IMR-90 (cell line): ENCODE measurements at regions not wholly inside any gene's neighbourhood (a gene's known extent, or its start where the extent isn't known, plus 50 kb on each side); places are given as distances from the start of the nearest gene placed in this dataset.
A peak's percentile ranks its signal among the peaks of the same experiment; 100 is the strongest.

Experiments
- ATAC-seq: fragments of 200-7000 bp; cut with Tn5 transposase; 2 replicates; pipeline ENCODE4 v1.9.1; 2020; ENCODE audit warnings: low read depth, mild to moderate bottlenecking, moderate library complexity
- BruUV-seq: library from RNA; stranded (reverse); fragments of 400-500 nt; replicated peaks from 2 replicates; lab custom pipeline; 2021; lab: Mats Ljungman, UMichigan
- CTCF ChIA-PET: fragments of 300-600 bp; formaldehyde crosslinking; extraction: SDS; loops from one replicate; lab custom pipeline; 2021; ENCODE audit warnings: antibody characterized with exemption; lab: Yijun Ruan, JAX
- POLR2A ChIA-PET: fragments of 300-600 bp; sonication (Branson Sonifier 250); formaldehyde crosslinking; loops from one replicate; lab custom pipeline; 2022; ENCODE audit warnings: antibody characterized with exemption; ENCODE audit not compliant: unreplicated experiment; lab: Charles Lee
- DNase-seq: peaks from one replicate; pipeline ENCODE4 v3.0.0; 2013
- H2AFZ ChIP-seq: replicated peaks from 2 replicates; pipeline ENCODE3; 2013; ENCODE audit warnings: low read length, mild to moderate bottlenecking; ENCODE audit not compliant: poor library complexity
- H2AK5ac ChIP-seq: 2 replicates; pipeline ENCODE4 v1.6.1; 2013; ENCODE audit warnings: low read depth, low read length, inconsistent platforms
- H2AK9ac ChIP-seq: replicated peaks from 2 replicates; pipeline ENCODE3; 2013; ENCODE audit warnings: mild to moderate bottlenecking, low read depth, low read length, moderate library complexity; ENCODE audit not compliant: poor library complexity
- H2BK120ac ChIP-seq: 2 replicates; pipeline ENCODE4 v1.6.1; 2013; ENCODE audit warnings: low read depth, low read length, inconsistent platforms
- H2BK15ac ChIP-seq: 3 replicates; pipeline ENCODE4 v1.6.1; 2013; ENCODE audit warnings: low read depth, low read length, inconsistent platforms
- H2BK20ac ChIP-seq: 2 replicates; pipeline ENCODE4 v1.6.1; 2013; ENCODE audit warnings: low read depth, mild to moderate bottlenecking, inconsistent platforms, low read length, moderate library complexity
- H2BK5ac ChIP-seq: 2 replicates; pipeline ENCODE4 v1.6.1; 2013; ENCODE audit warnings: mild to moderate bottlenecking, low read depth, low read length, inconsistent platforms; ENCODE audit not compliant: poor library complexity, severe bottlenecking
- H3K14ac ChIP-seq: replicated peaks from 2 replicates; pipeline ENCODE4 v1.6.1; 2013; ENCODE audit warnings: low read depth, low read length, inconsistent platforms
- H3K18ac ChIP-seq: 2 replicates; pipeline ENCODE4 v1.6.1; 2013; ENCODE audit warnings: low read depth, low read length, control low read depth
- H3K23ac ChIP-seq: 2 replicates; pipeline ENCODE4 v1.6.1; 2013; ENCODE audit warnings: low read depth, low read length, inconsistent platforms
- H3K27ac ChIP-seq: 2 replicates; pipeline ENCODE4 v1.5.1; 2013; ENCODE audit warnings: mild to moderate bottlenecking, control low read depth, low read length; ENCODE audit not compliant: insufficient read depth
- H3K27me3 ChIP-seq: 2 replicates; pipeline ENCODE4 v1.6.1; 2013; ENCODE audit warnings: low read length; ENCODE audit not compliant: control insufficient read depth, insufficient read depth
- H3K36me3 ChIP-seq: 2 replicates; pipeline ENCODE4 v1.6.1; 2013; ENCODE audit warnings: low read length, mixed read lengths; ENCODE audit not compliant: control insufficient read depth, insufficient read depth
- H3K4ac ChIP-seq: 2 replicates; pipeline ENCODE4 v1.6.1; 2013; ENCODE audit warnings: low read depth, low read length, inconsistent platforms
- H3K4me1 ChIP-seq: 2 replicates; pipeline ENCODE4 v1.6.1; 2013; ENCODE audit warnings: low read length, mixed read lengths; ENCODE audit not compliant: control insufficient read depth, insufficient read depth
- H3K4me2 ChIP-seq: 2 replicates; pipeline ENCODE4 v1.6.1; 2013; ENCODE audit warnings: low read depth, mild to moderate bottlenecking, control low read depth, low read length, moderate library complexity
- H3K4me3 ChIP-seq: 2 replicates; pipeline ENCODE4 v1.5.1; 2013; ENCODE audit warnings: low read depth, mild to moderate bottlenecking, control low read depth, low read length, moderate library complexity; ENCODE audit not compliant: insufficient read depth
- H3K56ac ChIP-seq: 2 replicates; pipeline ENCODE4 v1.6.1; 2013; ENCODE audit warnings: low read length, inconsistent platforms; ENCODE audit not compliant: insufficient read depth; ENCODE audit errors: extremely low read depth
- H3K79me1 ChIP-seq, 2 experiments: 2 replicates each; pipeline ENCODE4 v1.6.1; 2013; ENCODE audit warnings: low read length in 2 of 2, inconsistent platforms in 1 of 2, low read depth in 1 of 2
- H3K9ac ChIP-seq: 2 replicates; pipeline ENCODE4 v1.6.1; 2013; ENCODE audit warnings: low read depth, low read length, control low read depth
- H3K9me1 ChIP-seq: 2 replicates; pipeline ENCODE4 v1.6.1; 2013; ENCODE audit warnings: low read length, inconsistent platforms; ENCODE audit not compliant: insufficient read depth
- H3K9me3 ChIP-seq: 2 replicates; pipeline ENCODE4 v1.6.1; 2013; ENCODE audit warnings: low read length; ENCODE audit not compliant: control insufficient read depth, insufficient read depth
- H4K20me1 ChIP-seq: 2 replicates; pipeline ENCODE4 v1.6.1; 2013; ENCODE audit warnings: low read length, inconsistent platforms; ENCODE audit not compliant: insufficient read depth
- H4K5ac ChIP-seq: 2 replicates; pipeline ENCODE4 v1.6.1; 2013; ENCODE audit warnings: mild to moderate bottlenecking, low read depth, low read length, control low read depth
- H4K8ac ChIP-seq, 2 experiments: 2 replicates each; pipeline ENCODE4 v1.6.1; 2013; ENCODE audit warnings: low read depth in 2 of 2, low read length in 2 of 2, control low read depth in 1 of 2, inconsistent platforms in 1 of 2
- H4K91ac ChIP-seq: 2 replicates; pipeline ENCODE4 v1.6.1; 2013; ENCODE audit warnings: low read depth, low read length, inconsistent platforms; ENCODE audit not compliant: insufficient read depth
- BHLHE40 ChIP-seq: fragments of 150-350 bp; IDR thresholded peaks from 2 replicates; pipeline ENCODE4 v1.6.1; 2016; ENCODE audit warnings: mild to moderate bottlenecking, low read depth, low read length
- CEBPB ChIP-seq: IDR thresholded peaks from 2 replicates; pipeline ENCODE4 v1.6.1; 2012; ENCODE audit warnings: low read depth, low read length, improper control_type of control experiment
- CHD1 ChIP-seq: IDR thresholded peaks from 2 replicates; pipeline ENCODE4 v1.6.1; 2012; ENCODE audit warnings: low read depth, low read length, improper control_type of control experiment
- CTCF ChIP-seq: conservative IDR thresholded peaks from 2 replicates; pipeline ENCODE4 v1.5.1; 2012; ENCODE audit warnings: mild to moderate bottlenecking, low read depth, low read length, improper control_type of control experiment
- MAZ ChIP-seq: IDR thresholded peaks from 2 replicates; pipeline ENCODE4 v1.6.1; 2012; ENCODE audit warnings: low read depth, mild to moderate bottlenecking, low read length, improper control_type of control experiment, moderate library complexity, borderline replicate concordance
- MXI1 ChIP-seq: IDR thresholded peaks from 2 replicates; pipeline ENCODE4 v1.6.1; 2012; ENCODE audit warnings: low read depth, mild to moderate bottlenecking, low read length, moderate library complexity, borderline replicate concordance
- NFE2L2 ChIP-seq: fragments of 150-350 bp; IDR thresholded peaks from 2 replicates; pipeline ENCODE4 v1.6.1; 2016; ENCODE audit warnings: low read depth, mild to moderate bottlenecking, low read length
- POLR2A ChIP-seq: IDR thresholded peaks from 2 replicates; pipeline ENCODE4 v1.6.1; 2012; ENCODE audit warnings: mild to moderate bottlenecking, low read depth, low read length
- RAD21 ChIP-seq: IDR thresholded peaks from 2 replicates; pipeline ENCODE4 v1.6.1; 2012; ENCODE audit warnings: low read length, improper control_type of control experiment
- RCOR1 ChIP-seq: IDR thresholded peaks from 2 replicates; pipeline ENCODE4 v1.6.1; 2012; ENCODE audit warnings: mild to moderate bottlenecking, low read length, improper control_type of control experiment; ENCODE audit not compliant: insufficient replicate concordance
- RFX5 ChIP-seq: IDR thresholded peaks from 2 replicates; pipeline ENCODE4 v1.8.0; 2012; ENCODE audit warnings: low read depth, mild to moderate bottlenecking, low read length, moderate library complexity
- SMC3 ChIP-seq: fragments of 150-350 bp; IDR thresholded peaks from 2 replicates; pipeline ENCODE4 v1.6.1; 2016; ENCODE audit warnings: low read depth, mild to moderate bottlenecking, antibody characterized with exemption, low read length, moderate library complexity
- USF2 ChIP-seq: fragments of 150-350 bp; IDR thresholded peaks from 2 replicates; pipeline ENCODE4 v1.6.1; 2017; ENCODE audit warnings: mild to moderate bottlenecking, antibody characterized with exemption, low read length, low read depth
- WGBS, 2 experiments: methylation state at CpG; one replicate each; pipeline versions ENCODE4 v1.1.5 to v1.1.7; 2013; ENCODE audit warnings: missing lambda C conversion rate in 2 of 2; ENCODE audit not compliant: insufficient read length in 1 of 2; ENCODE audit errors: extremely low coverage in 2 of 2; 5-methylcytosine and 5-hydroxymethylcytosine counted together
- dilution Hi-C: fragments of 300-500 bp; cut with HindIII; formaldehyde crosslinking; loops from one replicate; pipeline ENCODE4 v1.14.3; 2018; ENCODE audit warnings: low sequenced_read_pairs; ENCODE audit not compliant: unreplicated experiment
- in situ Hi-C: fragments of 300-500 bp; cut with MboI; formaldehyde crosslinking; loops from 3 replicates; pipeline ENCODE4 v1.14.3; 2019; ENCODE audit warnings: low sequenced_read_pairs, inconsistent platforms, mixed read lengths
- intact Hi-C: fragments of 100-400 bp; cut with micrococcal nuclease; formaldehyde crosslinking; loops from 2 replicates; pipeline ENCODE4 v1.10.0; 2022
- TF ChIP-seq, protein P1 (sequence below): fragments of 150-350 bp; IDR thresholded peaks from 2 replicates; pipeline ENCODE4 v1.6.1; 2016; ENCODE audit warnings: low read depth, mild to moderate bottlenecking, low read length, moderate library complexity, borderline replicate concordance

- CTCF ChIA-PET = no interaction called here
Measured at GRCh38 chr13:48797127-48797526, 143.4 kb downstream of the CYSLTR2 start.

More at GRCh38 chr13:48797127-48797526, 143.4 kb downstream of the CYSLTR2 start:
- H2BK5ac ChIP-seq = peak overlapping the region; percentile 2
- in situ Hi-C loops = no loop called here
- H3K79me1 ChIP-seq = no peaks in the 10 kb centered on the region
- no peaks in the 10 kb centered on the region for H4K20me1 ChIP-seq
- H2AK5ac ChIP-seq = 0 out of 2 replicates have a peak overlapping the region, but pooled peaks have one; percentile 9
- dilution Hi-C loops = no loop called here
- peak overlapping the region; percentile 11; the same call in 1 of the 2 replicates for H2BK20ac ChIP-seq
- no peak overlapping the region for H2AK9ac ChIP-seq
- H3K27me3 ChIP-seq = no peaks in the 10 kb centered on the region
- no peak overlapping the region for H3K4me2 ChIP-seq
- H3K56ac ChIP-seq = no peak overlapping the region
- no peak overlapping the region for H2AFZ ChIP-seq
- TF ChIP-seq BHLHE40 (no peak), CTCF (no peak), MAZ (no peak), SMC3 (no peak), MXI1 (no peak), RCOR1 (no peak), USF2 (no peak), NFE2L2 (no peak), POLR2A (no peak), CHD1 (no peak), CEBPB (no peak), RAD21 (no peak), RFX5 (no peak)
- TF ChIP-seq, protein P1, sequence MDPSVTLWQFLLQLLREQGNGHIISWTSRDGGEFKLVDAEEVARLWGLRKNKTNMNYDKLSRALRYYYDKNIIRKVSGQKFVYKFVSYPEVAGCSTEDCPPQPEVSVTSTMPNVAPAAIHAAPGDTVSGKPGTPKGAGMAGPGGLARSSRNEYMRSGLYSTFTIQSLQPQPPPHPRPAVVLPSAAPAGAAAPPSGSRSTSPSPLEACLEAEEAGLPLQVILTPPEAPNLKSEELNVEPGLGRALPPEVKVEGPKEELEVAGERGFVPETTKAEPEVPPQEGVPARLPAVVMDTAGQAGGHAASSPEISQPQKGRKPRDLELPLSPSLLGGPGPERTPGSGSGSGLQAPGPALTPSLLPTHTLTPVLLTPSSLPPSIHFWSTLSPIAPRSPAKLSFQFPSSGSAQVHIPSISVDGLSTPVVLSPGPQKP = no peak
- DNase-seq (no peak), ATAC-seq (no peak)
- H3K9ac ChIP-seq = no peak overlapping the region
- H3K9me1 ChIP-seq = peaks cover 3% of the 10 kb centered on the region; the same call in 1 of the 2 replicates
- no peak overlapping the region; the same call in 1 of the 2 replicates for H4K5ac ChIP-seq
- H3K4me3 ChIP-seq = no peak overlapping the region
- no peak overlapping the region for H3K23ac ChIP-seq
- BruUV-seq = no TSS peak
- H3K18ac ChIP-seq = peak overlapping the region; percentile 57; the same call in 1 of the 2 replicates
- no peak overlapping the region for H3K14ac ChIP-seq
- H3K36me3 ChIP-seq = no peaks in the 10 kb centered on the region
- WGBS, 2 experiments = 80% methylated on average over 1 of the region's 3 CpGs; no CpG with 5 or more reads in 1 of the 2 experiments
- intact Hi-C loops = no loop called here
- no peaks in the 10 kb centered on the region for H3K9me3 ChIP-seq
- no peak overlapping the region for H4K91ac ChIP-seq
- no peak overlapping the region for H3K4ac ChIP-seq
- peaks cover 7% of the 10 kb centered on the region for H3K4me1 ChIP-seq
- H2BK15ac ChIP-seq = no peak overlapping the region
- POLR2A ChIA-PET = no interaction called here
- no peak overlapping the region for H3K27ac ChIP-seq
- 0 out of 2 replicates have a peak overlapping the region, but pooled peaks have one; percentile 30 for H2BK120ac ChIP-seq
- H4K8ac ChIP-seq = 0 out of 4 replicates have a peak overlapping the region, but pooled peaks of 1 of the 2 experiments have one; percentile 1
